Fibroblast of peridontal ligament (primary cell): ENCODE measurements at regions not wholly inside any gene's neighbourhood (a gene's known extent, or its start where the extent isn't known, plus 50 kb on each side); places are given as distances from the start of the nearest gene placed in this dataset.

ENCODE experiments used
- DNase-seq: peaks from one replicate; pipeline ENCODE4 v3.0.0-alpha.2; 2010; ENCODE audit errors: extremely low read depth

GRCh38 chr3:102181175-102181920 is 253.5 kb upstream of the ZPLD1 start:
- DNase-seq = peak; percentile 95

DNA sequence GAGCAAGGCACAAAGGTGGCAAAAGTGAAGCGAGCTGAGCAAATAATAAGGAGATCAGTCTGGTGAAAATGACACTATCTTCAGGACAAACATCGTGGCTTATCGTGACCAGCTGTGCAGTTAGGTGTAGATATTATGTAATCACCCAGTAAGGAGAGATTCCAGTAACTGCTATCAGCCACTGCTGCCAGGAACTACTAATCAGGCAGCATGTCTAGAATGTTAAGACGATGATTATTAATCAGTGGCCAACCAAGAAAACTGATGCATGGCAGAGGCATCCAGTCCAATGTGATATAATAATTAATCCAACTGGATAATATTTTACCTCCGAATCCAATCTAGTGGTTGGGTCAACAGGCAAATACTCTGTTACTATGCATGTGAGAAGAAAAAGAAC is 252.7 kb upstream of the ZPLD1 start:
- DNase-seq = no peak

DNA sequence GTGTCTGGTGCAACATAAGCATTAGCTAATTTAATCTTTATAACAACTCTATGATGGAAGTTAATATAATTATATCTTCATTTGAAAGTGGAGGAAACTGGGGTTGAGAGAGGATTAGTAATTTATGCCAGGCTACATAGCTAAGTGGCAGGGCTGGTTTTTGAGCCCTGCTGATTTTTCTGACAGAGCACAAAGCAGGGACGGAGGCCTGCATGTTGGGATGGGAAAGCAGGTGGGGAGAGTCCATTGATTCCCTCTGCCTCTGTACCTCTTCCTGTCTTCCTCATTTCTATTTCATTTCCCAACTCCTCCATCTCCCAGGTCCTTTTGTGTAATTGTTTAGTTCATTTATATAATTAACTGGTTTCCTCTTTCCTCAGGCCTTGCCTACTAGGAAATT is 251.6 kb upstream of the ZPLD1 start:
- no peak for DNase-seq

GRCh38 chr3:102183623-102184022 is 251.2 kb upstream of the ZPLD1 start:
- no peak for DNase-seq

- no peak for DNase-seq
Measured at GRCh38 chr3:102189541-102189940, 245.3 kb upstream of the ZPLD1 start.

GRCh38 chr3:102189956-102190723 is 244.7 kb upstream of the ZPLD1 start:
- DNase-seq = no peak

DNA sequence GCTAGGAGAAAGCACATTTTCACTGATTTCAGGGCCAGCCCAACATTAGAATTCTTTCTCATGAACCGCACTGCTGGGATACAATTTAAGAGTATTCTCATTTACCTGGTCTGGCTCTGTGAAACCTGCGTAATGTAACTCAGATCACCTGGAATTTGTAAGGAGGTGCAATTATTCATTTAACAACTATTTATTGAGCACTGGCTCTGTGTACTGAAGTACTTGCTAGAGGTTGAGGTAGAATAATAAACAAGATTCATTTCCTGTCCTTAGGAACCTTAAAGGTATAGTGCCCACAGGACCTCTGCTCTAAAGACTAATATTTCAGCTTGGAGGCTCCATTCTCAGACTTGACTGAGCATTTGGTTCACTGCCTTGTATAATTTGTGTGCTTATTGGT is 242.2 kb upstream of the ZPLD1 start:
- DNase-seq = no peak

GRCh38 chr3:102193255-102193654 is 241.6 kb upstream of the ZPLD1 start:
- DNase-seq = no peak

DNA sequence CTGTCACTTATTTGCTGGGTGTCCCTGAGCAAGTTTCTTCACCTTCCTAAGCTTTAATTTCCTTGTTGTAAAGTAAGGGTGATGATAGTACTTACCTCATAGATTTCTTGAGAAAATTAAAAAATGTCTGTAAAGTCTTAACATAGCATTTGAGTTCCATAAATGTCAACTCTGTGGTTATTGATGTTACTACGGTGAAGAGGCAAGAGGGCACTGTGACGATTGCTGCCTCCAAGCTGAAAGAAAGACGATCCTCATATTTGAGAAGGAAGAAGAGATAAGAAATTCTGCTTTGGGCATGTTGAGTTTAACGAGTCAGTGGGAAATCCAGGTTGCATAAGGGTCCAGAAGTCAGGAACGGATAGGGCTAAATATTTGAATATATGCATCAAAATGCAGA is 240.8 kb upstream of the ZPLD1 start:
- DNase-seq = no peak

DNA sequence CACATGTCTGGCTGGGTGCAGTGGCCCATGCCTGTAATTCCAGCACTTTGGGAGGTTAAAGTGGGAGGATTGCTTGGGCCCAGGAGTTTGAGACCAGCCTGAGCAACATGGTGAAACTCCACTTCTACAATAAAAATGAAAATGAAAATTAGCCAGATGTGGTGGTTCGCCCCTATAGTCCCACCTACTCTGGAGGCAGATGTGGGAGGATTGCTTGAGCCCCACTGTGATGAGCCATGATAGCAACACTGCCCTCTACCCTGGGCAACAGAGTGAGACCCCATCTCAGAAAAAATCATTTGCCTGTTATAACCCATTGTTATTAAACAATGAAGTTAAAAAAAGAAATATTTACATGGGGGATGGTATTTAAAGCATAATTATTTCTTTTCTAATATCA is 240.1 kb upstream of the ZPLD1 start:
- no peak for DNase-seq

GRCh38 chr3:102195198-102195948 is 239.4 kb upstream of the ZPLD1 start:
- DNase-seq = no peak

GRCh38 chr3:102200126-102200525 is 234.7 kb upstream of the ZPLD1 start:
- no peak for DNase-seq

DNA sequence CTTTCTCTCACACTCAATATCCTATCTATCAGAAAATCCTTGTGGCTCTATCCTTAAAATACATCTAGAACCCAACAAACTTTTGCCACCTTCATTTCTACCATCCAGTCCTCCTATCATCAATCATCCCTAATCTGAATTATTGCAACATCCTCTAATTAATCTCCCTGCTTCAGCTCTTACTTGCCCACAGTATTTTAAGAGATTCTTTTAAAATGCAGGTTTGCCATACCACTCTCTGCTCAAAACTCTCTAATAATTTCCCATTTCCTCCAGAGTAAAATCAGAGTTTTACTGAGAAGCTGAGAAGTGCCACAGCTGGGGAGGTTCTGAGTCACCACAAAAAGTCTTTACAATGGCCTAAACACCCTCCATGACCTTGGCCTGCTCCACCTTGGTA is 234.3 kb upstream of the ZPLD1 start:
- DNase-seq = no peak

DNA sequence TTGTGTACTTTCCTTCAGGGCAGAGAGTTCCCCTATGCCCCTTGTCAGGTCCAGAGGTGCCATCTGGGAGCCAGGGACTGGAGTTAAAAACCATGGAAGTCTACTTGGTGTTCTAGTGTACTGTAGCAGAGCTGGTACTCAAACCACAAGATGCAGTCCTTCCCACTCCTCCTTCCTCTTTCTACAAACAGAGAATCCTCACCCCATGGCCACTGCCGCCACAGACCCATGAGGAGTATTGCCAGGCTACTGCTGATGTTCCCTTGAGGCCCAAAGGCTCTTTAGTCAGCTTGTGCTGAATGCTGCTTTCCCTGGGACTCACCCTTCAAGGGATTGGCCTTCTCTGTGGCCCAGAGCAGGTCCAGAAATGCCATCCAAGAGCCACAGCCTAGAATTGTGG is 229.2 kb upstream of the ZPLD1 start:
- DNase-seq = no peak

- DNase-seq = peak; percentile 88
Measured at GRCh38 chr3:102206511-102207031, 228.2 kb upstream of the ZPLD1 start.

DNA sequence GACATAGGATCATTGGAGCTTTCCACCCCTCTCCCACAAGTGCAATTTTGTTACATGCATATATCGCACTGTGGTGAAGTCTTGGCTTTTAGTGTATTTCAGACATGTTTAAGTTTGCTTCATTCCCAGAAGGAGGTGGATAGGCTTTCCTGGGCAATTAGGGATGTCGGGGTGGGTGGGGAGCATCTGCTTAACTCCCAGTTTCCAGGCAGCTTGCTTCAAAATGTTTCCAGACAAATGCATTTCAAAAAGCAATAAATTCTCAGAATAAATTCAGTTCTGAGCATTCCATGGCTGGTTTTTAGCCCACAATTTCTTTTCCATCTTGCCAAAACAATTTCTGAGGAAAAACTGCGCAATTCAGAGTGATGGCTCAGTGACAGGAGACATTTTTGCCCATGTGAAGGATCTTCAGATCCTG is 227.7 kb upstream of the ZPLD1 start:
- DNase-seq = peak; percentile 91

GRCh38 chr3:102215166-102215565 is 219.6 kb upstream of the ZPLD1 start:
- no peak for DNase-seq

DNA sequence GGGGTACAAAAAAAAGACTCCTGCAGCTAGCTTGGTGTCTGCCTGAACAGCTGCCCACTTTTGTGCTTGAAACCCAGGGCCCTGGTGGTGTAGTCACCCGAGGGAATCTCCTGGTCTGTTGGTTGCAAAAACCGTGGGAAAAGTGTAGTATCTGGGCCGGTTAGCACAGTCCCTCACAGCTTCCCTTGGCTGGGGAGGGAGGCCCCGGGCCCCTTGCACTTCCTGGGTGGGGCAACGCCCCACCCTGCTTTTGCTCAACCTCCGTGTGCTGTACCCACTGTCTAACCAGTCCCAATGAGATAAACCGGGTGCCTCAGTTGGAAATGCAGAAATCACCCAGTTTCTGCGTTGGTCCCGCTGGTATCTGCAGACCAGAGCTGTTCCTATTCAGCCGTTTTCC is 211.7 kb upstream of the ZPLD1 start:
- DNase-seq = no peak

GRCh38 chr3:102224171-102224570 is 210.6 kb upstream of the ZPLD1 start:
- peak; percentile 49 for DNase-seq

GRCh38 chr3:102225005-102225404 is 209.8 kb upstream of the ZPLD1 start:
- no peak for DNase-seq

GRCh38 chr3:102225407-102226132 is 209.2 kb upstream of the ZPLD1 start:
- peak; percentile 88 for DNase-seq

DNA sequence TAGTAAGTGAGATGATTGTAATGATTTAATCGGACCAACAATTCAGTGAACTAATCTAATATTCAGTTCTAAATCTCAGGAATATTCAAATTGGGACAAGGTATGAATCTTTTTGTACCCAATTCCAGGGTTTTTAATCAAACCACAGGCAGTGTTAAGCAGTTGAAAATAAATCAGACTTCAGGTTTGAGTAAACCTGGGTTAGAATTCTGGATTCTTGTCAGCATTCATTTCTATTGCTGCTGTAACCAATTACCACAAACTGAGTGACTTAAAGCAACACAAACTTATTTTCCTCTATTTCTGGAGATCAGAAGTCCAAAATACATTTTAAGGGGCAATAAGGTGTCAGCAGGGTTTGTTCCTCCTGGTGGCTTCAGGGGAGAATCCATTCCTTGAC is 208.4 kb upstream of the ZPLD1 start:
- DNase-seq = no peak
